ENCODE measurements at regions not wholly inside any gene's neighbourhood (a gene's known extent, or its start where the extent isn't known, plus 50 kb on each side); places are given as distances from the start of the nearest gene placed in this dataset.
"Not testable (repeated sequence)": the region's sequence is repeated elsewhere in the genome, so short reads cannot be mapped to it uniquely, and the experiment has no call there.

DNA sequence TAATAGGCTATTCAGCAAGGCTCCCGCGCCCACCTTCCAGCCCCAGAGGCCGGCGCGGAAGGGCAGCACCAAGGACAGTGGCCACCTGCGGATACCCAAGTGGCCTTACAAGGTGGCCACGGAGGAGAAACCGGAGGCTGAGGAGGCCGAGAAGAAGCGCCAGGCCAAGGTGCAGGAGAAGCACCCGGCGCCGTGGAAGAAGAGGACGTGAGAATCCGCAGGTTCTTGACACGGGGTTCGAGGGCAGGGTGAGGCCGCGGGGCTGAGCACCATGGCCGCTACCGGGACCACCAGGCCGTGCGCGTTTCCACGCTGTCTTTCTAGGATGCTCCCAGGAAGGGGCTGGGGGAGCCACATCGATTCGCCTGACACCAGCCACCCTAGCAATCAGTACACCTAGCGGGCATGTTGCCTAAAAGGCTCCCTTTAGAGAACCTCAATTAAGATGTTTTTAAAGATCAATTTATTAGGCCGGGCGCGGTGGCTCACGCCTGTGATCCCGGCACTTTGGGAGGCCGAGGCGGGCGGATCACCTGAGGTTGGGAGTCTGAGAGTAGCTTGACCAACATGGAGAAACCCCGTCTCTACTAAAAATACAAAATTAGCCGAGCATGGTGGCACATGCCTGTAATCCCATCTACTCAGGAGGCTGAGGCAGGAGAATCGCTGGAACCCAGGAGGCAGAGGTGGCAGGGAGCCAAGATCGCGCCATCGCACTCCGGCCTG lies 134.3 kb upstream of the OR4C13 start:
- H3K27me3 ChIP-seq; DNase-seq; ATAC-seq; intact Hi-C loops (cut with DNase I; ENCODE audit: low total_unique reads); H3K36me3 ChIP-seq; in situ Hi-C loops (cut with MboI; ENCODE audit: low sequenced_read_pairs in 4 of 4); H3K9me3 ChIP-seq; H3K4me1 ChIP-seq; H3K4me3 ChIP-seq; H3K27ac ChIP-seq: not testable (repeated sequence)

DNA sequence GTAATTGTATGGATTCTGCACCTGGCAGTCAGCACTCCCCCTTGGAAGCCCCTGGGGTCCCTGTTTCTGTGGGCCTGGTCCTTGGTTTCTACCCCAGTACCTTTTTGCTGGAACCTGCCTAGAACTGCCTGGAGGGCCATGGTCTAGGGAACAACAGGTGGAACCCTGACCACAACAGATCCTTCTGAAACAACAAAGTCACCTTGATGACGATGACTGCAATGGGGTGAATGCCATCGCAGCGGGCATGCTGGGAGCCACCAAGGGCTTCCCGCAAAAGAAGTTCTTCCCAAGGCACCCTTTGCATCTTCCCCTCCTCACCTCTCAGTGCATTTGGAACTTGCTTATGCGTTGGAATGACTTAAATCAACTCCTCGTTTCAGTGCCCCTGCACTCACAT lies 129.0 kb upstream of the OR4C13 start:
- in situ Hi-C loops (cut with MboI; ENCODE audit: low sequenced_read_pairs in 4 of 4); ATAC-seq; H3K4me1 ChIP-seq; H3K36me3 ChIP-seq; DNase-seq; intact Hi-C loops (cut with DNase I; ENCODE audit: low total_unique reads); H3K27me3 ChIP-seq; H3K4me3 ChIP-seq; H3K27ac ChIP-seq; H3K9me3 ChIP-seq: not testable (repeated sequence)

DNA sequence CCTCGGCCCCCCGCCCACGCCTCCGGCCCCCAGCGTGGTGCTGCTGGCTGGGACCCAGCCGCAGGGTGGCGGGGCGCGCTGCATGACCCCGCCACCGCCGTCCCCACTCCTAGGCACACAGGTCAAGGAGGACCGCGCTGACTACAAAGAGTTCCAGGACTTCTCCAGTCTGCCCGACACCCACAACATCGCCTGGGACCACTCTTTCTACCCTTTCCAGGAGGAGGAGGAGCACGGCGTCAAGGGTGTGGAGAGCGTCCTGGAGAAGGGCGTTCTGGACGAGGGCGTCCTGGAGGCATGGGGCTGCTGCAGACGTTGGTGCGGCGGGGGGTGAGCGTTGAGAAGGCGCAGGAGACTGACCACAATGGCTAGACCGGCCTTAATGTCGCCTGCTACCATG lies 101.7 kb upstream of the OR4C13 start:
- H3K27ac ChIP-seq; H3K9me3 ChIP-seq; ATAC-seq; H3K27me3 ChIP-seq; H3K4me1 ChIP-seq; DNase-seq; H3K36me3 ChIP-seq; intact Hi-C loops (cut with DNase I; ENCODE audit: low total_unique reads); in situ Hi-C loops (cut with MboI; ENCODE audit: low sequenced_read_pairs in 4 of 4); H3K4me3 ChIP-seq: not testable (repeated sequence)

DNA sequence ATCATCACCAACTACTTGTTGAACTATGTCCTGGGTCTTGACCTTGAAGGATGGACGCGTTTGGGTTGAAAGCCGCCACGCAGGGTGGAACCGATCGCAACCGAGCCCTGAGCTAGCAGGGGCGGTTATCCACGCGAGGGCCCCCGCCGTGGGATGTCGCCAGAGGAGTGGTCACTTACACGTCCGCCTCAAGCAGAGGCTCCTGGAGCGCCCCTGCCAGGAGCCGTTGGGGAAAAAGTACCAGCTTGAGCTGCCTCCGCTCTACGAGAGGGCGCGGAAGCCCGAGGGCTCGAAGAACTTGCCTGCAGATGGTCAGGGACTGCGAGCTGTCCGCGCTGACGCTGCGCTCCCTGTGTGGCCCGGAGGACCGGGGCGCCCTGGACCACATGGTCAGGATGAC lies 100.7 kb upstream of the OR4C13 start:
- H3K4me3 ChIP-seq: no peak overlapping the region
- no peaks in the 10 kb centered on the region for H3K36me3 ChIP-seq
- TF ChIP-seq POLR2A (IDR thresholded peaks at IDR 0.05): no peak
- intact Hi-C loops (cut with DNase I; ENCODE audit: low total_unique reads): no loop called here
- H3K4me1 ChIP-seq: no peaks in the 10 kb centered on the region
- no peaks in the 10 kb centered on the region for H3K9me3 ChIP-seq
- no peak for ATAC-seq
- H3K27me3 ChIP-seq: no peaks in the 10 kb centered on the region
- no peak for DNase-seq
- in situ Hi-C loops (cut with MboI; ENCODE audit: low sequenced_read_pairs in 4 of 4): no loop called here
- H3K27ac ChIP-seq: no peak overlapping the region

DNA sequence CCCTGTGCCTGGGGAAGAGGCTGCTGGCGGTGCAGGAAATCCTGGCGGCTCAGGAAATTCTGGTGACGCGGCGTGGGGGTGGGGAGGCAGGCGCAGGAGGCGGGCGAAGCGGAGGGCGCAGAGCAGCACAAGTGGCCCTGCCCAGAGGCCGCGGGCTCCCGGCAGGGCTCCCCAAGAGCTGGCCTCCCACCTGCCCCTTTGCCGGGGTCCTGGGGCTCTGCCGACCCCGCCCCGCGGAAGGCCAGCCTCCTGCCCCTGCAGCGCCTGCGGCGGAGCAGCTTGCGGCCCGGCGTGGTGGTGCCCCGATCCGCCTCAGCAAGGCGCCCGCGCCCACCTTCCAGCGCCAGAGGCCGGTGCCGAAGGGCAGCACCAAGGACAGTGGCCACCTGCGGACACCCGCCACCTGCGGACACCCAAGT lies 100.2 kb upstream of the OR4C13 start:
- DNase-seq (no peak), ATAC-seq (no peak)
- in situ Hi-C loops (cut with MboI; ENCODE audit: low sequenced_read_pairs in 4 of 4): no loop called here
- H3K4me3 ChIP-seq: no peak overlapping the region
- H3K27me3 ChIP-seq: no peaks in the 10 kb centered on the region
- H3K36me3 ChIP-seq: no peaks in the 10 kb centered on the region
- intact Hi-C loops (cut with DNase I; ENCODE audit: low total_unique reads): no loop called here
- no peaks in the 10 kb centered on the region for H3K9me3 ChIP-seq
- H3K27ac ChIP-seq: no peak overlapping the region
- TF ChIP-seq POLR2A (IDR thresholded peaks at IDR 0.05): no peak
- TF ChIP-seq, protein P1, sequence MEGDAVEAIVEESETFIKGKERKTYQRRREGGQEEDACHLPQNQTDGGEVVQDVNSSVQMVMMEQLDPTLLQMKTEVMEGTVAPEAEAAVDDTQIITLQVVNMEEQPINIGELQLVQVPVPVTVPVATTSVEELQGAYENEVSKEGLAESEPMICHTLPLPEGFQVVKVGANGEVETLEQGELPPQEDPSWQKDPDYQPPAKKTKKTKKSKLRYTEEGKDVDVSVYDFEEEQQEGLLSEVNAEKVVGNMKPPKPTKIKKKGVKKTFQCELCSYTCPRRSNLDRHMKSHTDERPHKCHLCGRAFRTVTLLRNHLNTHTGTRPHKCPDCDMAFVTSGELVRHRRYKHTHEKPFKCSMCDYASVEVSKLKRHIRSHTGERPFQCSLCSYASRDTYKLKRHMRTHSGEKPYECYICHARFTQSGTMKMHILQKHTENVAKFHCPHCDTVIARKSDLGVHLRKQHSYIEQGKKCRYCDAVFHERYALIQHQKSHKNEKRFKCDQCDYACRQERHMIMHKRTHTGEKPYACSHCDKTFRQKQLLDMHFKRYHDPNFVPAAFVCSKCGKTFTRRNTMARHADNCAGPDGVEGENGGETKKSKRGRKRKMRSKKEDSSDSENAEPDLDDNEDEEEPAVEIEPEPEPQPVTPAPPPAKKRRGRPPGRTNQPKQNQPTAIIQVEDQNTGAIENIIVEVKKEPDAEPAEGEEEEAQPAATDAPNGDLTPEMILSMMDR (IDR thresholded peaks at IDR 0.05 in 4 of 5, conservative IDR thresholded peaks at IDR 0.05 in 1 of 5): no peak
- no peaks in the 10 kb centered on the region for H3K4me1 ChIP-seq

DNA sequence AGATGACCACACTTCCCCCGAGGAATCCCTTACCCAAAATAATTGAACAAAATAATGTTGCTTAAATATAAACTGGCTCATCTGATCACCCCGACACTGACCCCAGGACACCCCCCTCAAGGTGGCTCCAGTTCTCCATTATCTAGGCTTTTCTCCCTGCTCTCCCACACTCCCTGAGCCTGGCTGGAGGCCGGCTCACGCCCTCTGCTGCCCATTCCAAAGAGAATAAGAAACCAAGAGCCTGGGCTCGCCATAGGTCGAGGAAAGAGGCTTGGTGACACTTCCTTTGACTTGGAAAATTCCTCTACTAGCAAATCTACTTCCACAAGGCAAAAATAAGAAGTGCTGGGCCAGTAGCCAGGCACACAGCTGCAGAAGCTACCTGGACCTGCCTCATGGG lies 63.3 kb upstream of the OR4C13 start:
- ATAC-seq; H3K27me3 ChIP-seq; DNase-seq; intact Hi-C loops (cut with DNase I; ENCODE audit: low total_unique reads); H3K36me3 ChIP-seq; H3K4me3 ChIP-seq; H3K9me3 ChIP-seq; in situ Hi-C loops (cut with MboI; ENCODE audit: low sequenced_read_pairs in 4 of 4); H3K27ac ChIP-seq; H3K4me1 ChIP-seq: not testable (repeated sequence)

DNA sequence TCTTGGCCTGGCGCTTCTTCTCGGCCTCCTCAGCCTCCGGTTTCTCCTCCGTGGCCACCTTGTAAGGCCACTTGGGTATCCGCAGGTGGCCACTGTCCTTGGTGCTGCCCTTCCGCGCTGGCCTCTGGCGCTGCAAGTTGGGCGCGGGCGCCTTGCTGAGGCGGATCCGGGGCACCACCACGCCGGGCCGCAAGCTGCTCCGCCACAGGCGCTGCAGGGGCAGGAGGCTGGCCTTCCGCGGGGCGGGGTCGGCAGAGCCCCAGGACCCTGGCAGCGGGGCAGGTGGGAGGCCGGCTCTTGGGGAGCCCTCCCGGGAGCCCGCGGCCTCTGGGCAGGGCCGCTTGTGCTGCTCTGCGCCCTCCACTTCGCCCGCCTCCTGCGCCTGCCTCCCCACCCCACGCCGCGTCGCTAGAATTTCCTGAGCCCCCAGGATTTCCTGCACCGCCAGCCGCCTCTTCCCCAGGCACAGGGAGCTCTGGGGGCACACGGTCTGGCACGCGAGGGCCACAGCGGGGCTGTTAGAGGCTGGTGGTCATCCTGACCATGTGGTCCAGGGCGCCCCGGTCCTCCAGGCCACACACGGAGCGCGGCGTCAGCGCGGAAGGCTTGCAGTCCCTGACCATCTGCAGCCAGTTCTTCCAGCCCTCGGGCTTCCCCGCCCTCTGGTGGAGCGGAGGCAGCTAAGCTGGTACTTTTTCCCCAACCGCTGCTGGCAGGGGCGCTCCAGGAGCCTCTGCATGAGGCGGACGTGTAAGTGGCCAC lies 60.1 kb upstream of the OR4C13 start:
- DNase-seq; in situ Hi-C loops (cut with MboI; ENCODE audit: low sequenced_read_pairs in 4 of 4); H3K27me3 ChIP-seq; H3K36me3 ChIP-seq; H3K4me1 ChIP-seq; ATAC-seq; H3K4me3 ChIP-seq; H3K9me3 ChIP-seq; intact Hi-C loops (cut with DNase I; ENCODE audit: low total_unique reads); H3K27ac ChIP-seq: not testable (repeated sequence)

DNA sequence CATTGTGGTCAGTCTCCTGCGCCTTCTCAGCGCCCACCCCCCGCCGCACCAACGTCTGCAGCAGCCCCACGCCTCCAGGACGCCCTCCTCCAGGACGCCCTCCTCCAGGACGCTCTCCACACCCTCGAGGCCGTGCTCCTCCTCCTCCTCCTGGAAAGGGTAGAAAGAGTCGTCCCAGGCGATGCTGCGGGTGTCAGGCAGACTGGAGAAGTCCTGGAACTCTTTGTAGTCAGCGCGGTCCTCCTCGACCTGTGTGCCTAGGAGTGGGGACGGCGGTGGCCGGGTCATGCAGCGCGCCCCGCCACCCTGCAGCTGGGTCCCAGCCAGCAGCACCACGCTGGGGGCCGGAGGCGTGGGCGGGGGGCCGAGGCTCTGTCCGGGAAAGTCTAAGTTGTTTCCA lies 58.7 kb upstream of the OR4C13 start:
- in situ Hi-C loops (cut with MboI; ENCODE audit: low sequenced_read_pairs in 4 of 4); H3K27ac ChIP-seq; ATAC-seq; H3K27me3 ChIP-seq; H3K36me3 ChIP-seq; H3K4me1 ChIP-seq; intact Hi-C loops (cut with DNase I; ENCODE audit: low total_unique reads); H3K4me3 ChIP-seq; H3K9me3 ChIP-seq; DNase-seq: not testable (repeated sequence)

All from gastrocnemius medialis (tissue), 4 donors.